NCI-H2227 (cell line): ENCODE measurements at regions not wholly inside any gene's neighbourhood (a gene's known extent, or its start where the extent isn't known, plus 50 kb on each side); places are given as distances from the start of the nearest gene placed in this dataset.
"Not testable (repeated sequence)": the region's sequence is repeated elsewhere in the genome, so short reads cannot be mapped to it uniquely, and the experiment has no call there.

ENCODE experiments used
- DNase-seq: peaks from one replicate; lab custom pipeline; 2025; ENCODE audit not compliant: unreplicated experiment; lab: John Stamatoyannopoulos, UW

DNA sequence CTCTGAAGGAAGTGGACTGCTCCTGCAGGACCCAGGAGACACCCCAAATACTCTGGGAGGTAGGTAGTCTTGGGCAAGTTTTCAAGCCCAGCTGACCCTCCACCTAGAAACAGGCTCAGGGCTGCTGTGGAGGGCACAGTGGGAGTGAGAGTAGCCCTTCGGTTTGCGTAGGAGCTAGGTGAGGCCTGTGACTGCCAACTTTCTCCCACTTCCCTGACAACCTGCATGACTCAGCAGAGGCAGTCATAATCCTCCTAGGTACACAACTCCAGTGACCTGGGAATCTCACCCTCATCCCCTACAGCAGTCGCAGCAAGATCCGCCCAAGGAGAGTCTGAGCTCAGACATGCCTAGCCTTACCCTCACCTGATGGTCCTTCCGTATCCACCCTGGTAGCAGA lies 439.1 kb downstream of the CNTNAP4 start:
- DNase-seq, result not testable (repeated sequence)

DNA sequence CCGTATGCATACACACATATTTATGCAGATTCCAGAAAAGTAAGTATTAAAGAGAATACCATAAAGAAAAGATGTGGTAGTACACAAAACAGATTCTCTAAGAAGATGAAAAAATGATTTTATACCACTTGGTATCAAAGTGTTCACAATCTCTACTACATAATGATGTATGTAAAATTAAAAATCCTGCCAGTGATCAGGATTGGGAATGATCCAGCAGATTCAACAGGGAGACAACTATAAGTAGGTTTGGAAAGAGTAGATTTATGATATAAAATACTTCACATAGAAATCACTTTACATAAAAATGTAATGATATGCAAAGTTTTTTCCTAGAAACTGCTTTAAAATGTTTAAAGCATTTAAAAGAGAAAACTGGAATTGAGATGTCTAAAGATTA lies 447.0 kb downstream of the CNTNAP4 start:
- no peak for DNase-seq

DNA sequence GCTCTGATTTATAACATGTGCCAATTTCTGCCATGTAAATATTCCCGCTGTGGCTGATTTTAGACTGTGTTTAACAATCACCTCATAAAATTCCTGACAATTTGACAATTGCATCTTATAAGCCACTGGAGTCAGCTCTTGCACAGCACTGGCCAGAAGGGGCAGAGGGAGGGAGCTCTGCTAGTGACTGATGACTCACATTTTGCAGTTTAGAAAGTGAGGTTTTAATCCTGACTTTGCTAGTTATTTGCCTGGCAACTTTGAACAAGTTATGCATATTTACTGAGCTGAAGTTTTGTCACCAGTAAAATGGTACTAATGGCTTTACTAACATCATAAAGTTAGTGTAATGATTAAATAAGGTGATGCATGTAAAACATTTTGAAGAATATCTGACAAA lies 452.3 kb downstream of the CNTNAP4 start:
- peak; percentile 36 for DNase-seq

DNA sequence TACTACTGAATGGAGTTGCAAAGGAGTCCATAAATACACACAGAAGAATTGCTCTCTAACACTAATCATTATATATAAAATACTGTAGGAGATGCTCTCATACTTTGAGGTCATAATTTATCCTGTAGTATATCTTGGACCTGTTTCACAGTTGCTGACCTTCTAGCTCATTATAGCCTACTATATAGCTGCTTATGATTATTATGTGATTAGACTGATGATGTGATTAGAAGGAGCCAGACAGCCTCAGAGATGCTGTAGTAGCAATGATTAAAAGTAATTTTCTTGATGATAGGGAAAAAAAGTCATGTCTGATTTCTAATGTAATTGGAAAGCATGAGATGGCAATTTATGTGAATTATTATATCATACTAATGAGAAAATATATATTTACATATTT lies 455.7 kb downstream of the CNTNAP4 start:
- no peak for DNase-seq

DNA sequence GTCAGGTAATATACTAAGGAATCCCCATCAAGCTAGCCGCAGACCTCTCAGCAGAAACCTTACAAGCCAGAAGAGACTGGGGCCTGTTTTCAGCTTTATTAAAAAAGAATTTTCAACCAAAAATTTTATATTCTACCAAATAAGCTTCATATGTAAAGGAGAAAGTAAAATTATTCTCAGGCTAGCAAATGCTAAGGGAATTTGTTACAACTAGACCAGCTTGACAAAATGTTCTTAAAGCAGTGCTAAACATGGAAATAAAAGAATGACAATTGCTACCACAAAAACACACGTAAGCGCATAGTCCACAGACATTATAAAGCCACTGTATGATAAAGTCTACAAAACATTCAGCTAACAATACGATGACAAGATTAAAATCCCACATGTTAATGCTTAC lies 449.4 kb upstream of the MON1B start:
- no peak for DNase-seq

DNA sequence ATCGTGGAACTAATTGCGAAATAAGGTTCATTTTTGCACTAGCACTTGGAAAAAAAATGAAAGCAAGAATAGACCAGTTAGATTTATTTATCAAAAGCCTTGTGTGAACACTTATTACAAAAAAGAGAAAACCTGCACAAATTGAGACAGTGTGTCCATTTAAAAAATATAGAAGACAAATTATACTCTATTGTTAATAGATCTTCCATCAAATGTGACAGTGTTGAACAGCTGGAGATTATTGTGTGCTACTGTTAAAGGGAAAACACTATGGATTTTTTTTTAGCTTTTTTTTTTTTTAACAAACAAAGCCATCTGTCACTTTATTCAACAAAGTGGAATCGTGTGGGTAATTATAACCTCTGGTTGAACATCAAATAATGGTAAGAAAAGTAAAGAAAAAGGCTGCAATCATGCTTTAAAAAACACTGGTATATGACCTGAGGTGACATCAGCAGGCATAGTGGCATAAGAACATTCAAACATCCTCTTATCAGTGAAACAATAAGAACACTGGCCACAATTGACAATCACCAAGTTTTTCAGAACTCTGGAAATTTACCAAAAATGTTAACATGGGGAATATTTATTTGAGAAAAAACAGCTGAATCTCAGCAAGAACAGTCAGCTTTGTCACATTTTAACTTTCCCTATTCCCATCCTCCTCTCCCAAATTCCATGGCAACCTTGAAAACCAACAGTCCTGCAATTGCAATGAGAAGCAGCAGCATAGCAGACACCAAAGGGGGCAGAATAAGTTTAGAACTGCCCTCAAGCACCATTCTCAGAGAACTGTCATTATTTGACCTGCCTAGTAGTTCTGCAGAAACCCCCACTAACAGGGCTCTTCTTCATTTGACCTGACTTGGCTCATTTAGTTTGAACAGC lies 442.3 kb upstream of the MON1B start:
- peak; percentile 84 for DNase-seq

DNA sequence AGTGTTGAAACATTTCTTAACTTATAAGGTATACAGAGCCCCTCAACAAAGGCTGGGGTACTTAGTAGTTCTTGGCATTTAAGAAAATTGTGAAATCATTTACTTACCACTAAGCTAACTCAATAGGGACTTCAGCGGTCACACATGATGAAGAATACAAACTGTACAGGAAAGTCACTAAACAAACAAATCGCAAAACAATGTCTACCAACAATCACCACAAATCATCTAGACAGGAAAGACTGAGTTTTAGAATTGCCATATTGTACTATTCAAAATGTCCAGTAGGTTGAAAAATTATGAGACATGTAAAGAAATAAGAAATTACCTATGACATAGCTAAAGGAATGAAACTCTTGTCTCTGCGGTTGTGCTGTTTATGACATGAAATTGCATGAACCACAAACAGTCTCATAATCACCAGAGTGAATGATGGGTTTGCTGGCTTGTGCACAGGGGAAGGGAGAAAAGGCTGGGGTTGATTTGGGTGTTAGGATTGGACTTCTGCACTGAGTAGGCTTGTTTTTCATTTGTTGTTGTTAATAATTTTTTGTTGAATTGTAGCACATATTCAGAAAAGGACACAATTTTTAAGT lies 441.1 kb upstream of the MON1B start:
- no peak for DNase-seq

DNA sequence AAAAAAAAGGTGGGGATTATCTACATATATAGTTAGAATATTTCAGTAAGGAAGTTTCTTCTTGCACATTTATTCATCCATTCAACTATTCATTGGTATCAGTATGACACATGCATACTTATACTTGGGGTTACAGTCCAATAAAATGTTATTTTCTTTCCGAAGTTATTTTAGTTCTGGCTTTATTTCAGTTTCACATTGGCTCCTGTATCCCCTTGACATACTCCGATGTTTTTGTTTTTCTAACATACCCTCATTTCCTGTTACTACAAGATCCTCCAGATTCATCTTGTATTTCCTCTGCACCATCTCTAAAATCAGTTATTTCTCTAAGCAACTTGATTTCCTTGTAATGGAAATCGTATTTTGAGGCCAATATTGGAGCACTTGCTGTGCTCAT lies 435.5 kb upstream of the MON1B start:
- DNase-seq, result no peak

DNA sequence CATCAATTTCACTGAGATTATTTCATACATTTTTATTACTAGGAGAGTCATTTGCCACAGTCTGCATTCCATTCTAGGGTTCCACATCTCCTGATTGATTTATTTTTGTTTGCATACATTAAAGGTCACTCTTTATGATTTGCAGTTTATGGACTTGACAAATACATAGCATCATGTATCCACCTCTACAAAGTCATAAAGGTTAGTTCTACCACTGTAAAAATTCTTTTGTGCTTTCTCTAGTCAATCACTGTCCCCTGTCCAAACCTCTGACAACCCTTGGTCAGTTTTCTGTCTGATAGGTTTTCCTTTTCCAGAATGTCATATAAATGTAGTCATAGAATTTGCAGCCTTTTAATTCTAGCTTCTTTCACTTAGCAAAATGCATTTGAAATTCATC lies 434.6 kb upstream of the MON1B start:
- no peak for DNase-seq

DNA sequence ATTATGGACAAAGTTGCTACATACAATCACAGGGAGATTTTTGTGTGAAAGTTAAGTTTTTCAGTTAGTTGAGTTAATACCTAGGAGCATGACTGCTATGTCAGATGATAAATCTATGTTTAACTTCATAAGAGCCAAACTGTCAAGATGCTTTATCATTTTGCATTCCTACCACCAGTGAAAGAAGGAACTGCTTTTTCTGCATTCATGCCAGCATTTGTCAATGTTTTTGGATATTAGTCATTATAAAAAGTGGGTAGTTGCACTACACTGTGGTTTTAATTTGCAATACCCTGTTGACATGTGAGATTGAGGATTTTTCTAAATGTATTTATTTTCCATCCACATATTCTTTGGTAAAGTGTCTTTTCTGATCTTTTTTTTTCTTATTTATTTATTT lies 434.0 kb upstream of the MON1B start:
- DNase-seq, result no peak

DNA sequence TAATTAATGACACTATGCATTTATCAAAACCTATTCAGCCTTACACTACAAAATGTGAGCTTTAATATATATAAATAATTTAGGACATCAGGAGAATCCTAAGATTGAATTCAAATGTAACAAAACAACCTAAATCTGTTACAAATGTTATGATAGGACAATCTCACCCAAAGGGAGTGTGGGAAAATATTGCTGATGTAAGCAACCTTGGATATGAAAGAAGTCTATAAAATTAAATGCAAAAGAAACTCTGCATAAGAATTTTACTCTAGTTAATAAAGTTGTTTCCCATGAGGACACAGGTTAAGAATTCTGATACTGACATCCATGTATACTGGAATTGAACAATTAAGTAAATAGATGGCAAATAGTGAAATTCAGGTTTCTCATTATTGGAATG lies 424.5 kb upstream of the MON1B start:
- no peak for DNase-seq

DNA sequence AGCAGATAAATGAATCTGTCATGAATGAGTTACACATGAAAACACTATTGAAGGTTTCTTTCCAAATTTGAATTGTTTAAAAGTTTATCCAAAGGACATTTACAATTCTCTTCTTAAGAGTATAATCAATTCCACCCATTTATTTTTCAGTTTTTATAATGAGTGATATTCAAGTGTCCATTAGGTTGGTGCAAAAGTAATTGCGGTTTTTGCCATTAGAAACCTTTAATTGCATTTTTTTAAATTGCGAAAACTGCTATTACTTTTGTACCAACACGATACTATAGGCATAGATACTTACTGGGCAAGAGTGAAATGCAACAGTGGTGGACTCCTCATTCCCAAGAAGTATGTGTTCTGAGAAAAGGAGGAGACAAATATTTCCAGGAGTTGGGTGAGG lies 422.7 kb upstream of the MON1B start:
- no peak for DNase-seq

DNA sequence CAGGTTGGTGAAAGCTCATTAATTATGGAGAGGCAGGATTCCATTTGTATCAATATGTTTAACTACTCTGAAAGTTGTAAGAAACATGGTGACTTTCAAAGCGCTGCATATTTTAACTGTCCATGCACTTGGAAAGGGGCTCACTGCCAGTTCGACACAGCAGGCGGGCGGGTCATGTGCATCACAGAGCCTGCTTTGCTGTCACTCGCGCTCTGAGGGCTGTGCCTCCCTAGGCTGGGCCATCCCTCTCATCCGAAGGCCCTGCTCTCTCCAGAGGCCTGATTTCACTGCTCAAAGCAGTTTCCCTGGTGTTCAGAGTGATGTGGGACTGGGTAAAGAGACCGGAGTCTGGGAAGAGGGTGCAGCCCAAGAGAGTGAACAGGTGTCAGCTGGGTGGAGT lies 422.0 kb upstream of the MON1B start:
- no peak for DNase-seq

DNA sequence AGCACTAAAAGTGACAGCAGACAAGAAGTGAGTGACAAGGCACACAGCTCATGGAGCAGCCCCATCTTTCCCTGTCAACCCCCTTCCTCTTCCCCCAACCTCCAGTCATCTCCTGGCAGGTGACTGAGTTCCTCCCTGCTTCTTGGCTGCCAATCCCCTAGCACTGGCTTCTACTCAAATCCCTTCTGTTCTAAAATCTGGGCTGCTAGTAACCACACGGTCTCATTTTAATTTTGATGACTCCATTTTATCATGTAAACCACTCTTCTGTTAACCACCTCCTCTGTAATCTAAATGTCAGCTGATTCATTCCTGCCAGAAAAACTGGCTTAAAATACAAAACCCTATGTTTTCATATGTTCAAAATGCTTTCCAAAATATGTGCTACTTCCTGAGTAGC lies 419.8 kb upstream of the MON1B start:
- DNase-seq, result no peak

DNA sequence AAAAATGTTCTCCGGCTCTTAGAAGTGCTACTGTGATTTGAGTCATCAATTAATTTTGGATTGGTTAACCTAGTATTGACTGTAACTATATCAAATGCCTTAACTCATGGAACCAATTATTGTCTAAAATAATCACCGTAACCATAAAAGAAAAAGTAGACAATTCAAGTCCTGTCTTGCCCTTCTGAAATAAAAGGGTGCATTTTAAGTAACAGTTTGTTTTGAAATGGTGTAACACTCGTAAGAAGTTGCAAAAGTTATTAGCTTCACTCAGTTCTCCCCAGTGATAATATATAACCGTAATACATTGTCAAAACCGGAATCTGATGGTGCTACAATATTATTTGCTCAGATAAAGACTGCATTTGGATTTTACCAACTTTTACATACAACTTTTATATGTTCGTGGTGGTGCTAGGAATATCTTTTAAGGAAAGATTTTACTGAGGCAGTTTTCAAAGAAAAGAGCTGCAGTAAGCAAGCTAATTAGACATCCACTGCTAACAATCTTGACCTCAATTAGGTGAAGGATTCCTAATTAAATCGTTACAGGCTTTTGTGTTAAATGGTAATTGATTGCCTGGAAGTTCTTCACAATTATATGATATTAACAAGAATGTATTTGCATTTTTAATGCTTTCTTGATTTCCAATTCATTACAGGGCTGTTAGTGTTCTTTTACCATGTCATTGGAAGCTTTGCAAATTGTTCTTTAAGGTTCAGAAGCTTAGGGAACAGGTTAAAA lies 413.1 kb upstream of the MON1B start:
- DNase-seq, result no peak

DNA sequence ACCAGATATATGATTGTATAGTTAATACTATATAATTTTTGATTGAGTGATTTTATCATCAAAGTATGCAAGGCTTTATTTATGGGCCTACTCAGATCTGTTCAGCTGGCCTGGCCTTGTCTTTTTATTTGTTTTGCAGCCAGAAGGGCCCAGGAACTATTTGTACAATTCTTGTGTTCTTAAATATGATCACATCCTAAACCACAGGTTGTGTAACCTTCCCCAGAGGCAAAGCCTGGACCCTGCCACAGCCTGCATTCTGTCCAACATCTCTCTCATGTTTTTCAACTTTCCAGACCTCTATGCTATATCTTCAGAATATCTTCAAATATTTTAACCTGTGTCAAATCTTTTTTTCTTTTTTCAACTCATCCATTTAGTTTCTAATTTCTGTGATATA lies 410.4 kb upstream of the MON1B start:
- no peak for DNase-seq

DNA sequence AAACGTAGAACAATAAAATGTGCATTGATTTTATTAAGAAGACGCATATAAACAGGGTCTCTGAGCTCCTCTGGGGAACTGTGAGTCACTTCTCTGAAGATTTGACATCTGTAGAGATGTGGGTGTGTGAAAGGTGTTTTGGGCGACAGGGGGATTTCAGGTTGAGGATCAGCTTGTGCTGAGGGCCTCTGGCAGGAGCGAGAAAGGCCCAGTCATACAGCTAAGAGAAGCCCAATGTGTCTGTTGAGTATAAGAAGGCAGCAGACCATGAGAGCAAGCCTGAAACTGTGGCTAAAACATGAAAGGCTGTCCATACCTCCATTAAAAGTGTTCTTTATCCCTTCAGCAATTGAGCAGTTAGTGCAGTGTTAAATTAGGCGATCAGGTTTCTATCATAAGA lies 406.5 kb upstream of the MON1B start:
- DNase-seq, result no peak

DNA sequence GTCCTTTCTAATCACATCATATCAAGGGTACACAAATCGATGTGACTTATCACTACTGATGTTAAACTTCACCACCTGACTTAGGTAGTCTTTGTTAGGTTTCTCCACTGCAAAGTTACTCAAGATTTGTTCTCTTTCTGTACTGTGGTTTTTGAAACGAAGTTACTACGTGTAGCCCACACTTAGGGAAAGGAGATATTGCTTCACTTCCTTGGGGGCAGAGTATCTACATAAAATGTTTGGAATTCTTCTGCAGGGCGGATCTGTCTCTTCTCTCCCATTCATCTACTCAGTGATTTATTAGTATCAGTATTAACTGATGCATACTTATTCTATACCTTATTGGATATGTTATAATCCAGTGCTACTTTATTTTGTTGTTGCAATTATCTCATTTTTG lies 403.6 kb upstream of the MON1B start:
- DNase-seq, result no peak

DNA sequence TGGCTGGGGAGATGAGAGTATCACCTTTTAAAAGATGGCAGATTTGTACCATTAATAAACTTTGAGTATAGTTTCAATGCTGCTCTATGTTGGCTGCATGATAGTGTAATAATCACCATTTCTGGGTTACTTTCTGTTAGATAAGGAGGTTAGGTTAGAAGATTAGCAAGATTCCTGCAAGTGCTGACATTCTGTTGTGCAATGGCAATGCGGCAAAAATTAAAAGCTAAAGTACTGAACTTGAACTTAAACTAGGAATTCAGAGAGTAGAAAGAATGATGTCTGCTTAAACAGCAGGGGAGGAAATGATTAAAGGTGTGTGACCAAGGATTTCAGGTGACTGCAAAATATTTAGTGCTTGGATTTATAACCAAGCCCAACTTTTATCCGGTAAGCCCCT lies 399.8 kb upstream of the MON1B start:
- no peak for DNase-seq

DNA sequence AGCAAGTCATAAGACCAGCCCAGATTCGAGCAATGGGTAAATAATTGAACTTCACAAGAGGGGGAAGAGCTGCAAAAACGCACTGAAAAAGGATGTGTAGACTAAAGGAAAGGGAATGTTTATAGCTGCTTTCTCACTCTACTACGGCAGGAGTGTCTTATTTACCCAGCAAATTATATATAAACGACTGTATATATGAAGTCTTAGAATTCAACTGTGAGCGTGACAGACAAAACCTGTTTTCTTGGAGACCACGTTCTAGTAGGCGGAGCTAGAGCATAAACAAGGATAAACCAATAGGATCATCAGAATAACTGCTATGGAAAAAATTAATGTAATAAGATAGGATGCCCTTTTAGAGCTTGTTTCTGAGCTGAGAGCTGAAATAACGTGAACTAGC lies 394.6 kb upstream of the MON1B start:
- no peak for DNase-seq

DNA sequence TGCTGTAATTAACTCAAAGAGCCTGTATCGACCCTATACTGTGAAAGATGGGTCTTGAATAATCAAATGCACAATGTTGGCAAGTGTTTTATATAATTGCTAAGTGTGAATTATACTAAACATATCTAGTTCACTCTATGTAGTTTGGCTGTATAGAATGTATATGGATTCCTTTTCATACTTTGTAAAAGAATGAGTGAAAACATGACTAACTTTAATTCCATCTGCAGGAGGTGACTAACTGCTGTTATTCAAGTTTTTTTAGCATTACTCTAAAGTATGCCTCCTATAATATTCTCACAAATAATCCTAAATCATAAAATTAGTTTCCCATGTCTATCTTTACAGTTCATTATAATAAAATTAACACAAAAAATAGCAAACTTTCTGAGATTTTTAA lies 394.0 kb upstream of the MON1B start:
- DNase-seq, result no peak

DNA sequence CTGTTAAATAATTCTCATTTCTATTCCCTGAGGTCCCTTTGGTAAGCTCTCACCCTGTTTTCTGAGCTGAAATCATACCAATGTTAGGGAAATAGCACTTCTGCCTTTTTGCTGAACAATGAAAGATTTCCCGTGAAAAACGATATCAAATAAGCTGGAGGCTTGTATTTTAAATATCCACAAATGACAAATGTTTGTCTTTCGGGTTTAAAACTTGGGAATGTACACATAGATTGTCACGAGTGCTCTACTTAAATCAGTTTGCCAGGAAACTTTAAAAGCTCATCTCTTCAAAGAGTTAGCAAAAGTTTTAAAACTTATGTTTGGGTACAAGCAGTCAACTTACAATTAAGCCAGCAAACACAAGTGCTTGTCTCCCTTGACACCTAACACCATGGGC lies 393.5 kb upstream of the MON1B start:
- DNase-seq, result no peak
